Muscle of arm (tissue), 1 donor: ENCODE measurements at regions not wholly inside any gene's neighbourhood (a gene's known extent, or its start where the extent isn't known, plus 50 kb on each side); places are given as distances from the start of the nearest gene placed in this dataset.
A peak's percentile ranks its signal among the peaks of the same experiment; 100 is the strongest.

ENCODE experiments used
- DNase-seq: peaks from one replicate; pipeline ENCODE4 v3.0.0-alpha.2; 2013

DNA sequence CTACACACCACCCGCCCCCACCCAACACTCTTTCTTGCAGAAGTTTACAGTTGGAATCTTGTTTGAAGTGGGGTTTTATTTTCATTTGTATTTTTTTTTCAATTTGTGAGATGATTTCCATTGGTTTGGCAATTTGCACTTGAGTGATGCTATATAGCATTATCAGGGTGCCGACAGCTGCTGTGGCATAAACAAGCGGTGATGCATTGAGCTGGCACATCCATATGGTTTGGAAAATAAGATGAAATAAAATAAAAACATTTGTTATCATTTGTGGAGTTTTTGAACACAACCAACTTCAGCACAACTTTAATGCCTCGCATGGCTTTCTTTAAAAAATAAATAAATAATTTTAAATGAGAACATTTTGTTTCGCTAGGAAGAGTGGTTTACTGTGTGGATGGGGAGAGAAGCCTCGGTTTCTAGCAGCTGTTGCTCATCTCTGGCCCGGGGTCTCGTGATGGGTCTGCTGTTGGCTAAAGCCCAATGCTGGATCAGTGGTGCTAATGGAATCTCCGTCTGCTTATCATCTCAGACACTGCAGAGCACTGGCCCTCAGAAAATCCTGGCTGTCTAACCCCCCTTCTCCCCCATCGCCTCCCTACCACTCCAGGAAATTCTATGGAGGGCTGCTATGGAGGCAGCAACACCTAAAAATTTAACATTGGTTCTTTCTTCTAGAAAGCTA, 192.3 kb upstream of the MAF start:
- DNase-seq, result no peak

- DNase-seq, result no peak
Measured at GRCh38 chr16:79792076-79792475, 191.5 kb upstream of the MAF start.

DNA sequence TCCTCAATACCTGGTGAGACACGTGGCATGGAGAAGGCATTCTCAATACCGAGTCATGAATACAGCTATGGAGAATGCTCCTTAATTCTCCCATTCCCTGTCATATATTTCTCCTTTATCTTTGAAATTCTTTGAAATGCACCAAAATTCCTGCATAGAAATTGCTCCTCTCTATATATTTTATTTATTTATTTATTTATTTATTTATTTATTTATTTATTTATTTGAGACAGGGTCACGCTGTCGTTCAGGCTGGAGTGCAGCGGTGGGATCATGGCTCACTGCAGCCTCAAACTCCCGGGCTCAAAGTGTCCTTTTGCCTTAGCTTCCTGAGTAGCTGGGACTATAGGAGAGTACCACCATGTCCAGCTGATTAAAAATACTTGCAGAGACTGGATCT, 190.3 kb upstream of the MAF start:
- no peak for DNase-seq

DNA sequence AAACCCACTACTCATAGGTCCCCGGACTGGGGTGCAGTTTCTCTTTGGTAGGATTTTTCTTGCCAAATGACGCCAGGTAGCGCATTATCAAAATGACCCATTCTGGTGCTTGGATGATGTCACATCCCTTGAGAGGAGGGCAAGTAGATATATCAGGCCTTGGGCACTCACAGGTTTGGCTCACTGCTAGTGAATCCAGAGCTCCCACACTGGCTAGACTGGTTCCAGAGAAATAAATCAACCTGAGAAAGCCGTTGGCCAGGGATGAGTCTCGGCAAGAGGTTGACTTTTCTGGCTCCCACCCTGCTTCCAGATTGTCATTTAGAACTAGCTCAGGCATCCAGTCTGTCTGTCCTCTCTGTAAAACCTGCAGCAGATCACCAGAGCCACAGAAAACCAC, 188.4 kb upstream of the MAF start:
- DNase-seq, result no peak

GRCh38 chr16:79786389-79786788, 185.9 kb upstream of the MAF start:
- DNase-seq, result no peak

DNA sequence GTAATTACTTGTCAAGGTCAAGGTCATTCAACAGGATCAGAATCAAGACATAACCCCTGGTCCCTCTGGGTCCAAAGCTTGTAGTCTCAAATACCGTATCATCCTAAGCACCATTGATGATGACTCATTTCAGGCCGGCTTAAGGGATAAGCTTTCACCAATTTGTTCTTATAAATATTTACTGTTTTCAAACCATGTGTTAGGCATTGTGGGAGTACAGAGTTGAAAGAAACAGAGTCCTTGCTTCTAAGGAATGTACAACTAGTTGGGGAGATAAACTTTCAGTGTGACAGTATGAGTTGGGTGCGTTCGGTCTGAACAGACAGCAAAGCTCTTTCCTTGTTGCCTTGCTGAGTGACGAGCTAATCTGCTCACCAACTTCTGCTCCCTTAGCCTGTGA, 183.5 kb upstream of the MAF start:
- no peak for DNase-seq

DNA sequence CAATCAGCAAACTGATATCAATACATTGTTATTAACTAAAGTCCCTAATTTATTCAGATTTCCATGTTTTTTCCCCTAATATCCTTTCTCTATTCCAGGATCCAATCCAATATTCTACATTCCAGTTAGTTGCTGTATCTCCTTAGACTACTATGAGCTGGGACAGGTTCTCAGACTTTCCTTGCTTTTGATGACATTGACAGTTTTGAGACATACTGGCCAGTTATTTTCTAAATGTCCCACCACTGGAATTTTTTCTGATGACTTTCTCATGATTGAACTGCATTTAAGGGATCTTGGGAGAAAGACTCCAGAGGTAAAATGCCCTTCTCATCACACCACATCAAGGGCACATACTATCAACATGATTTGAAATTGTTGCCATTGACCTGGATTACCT, 177.1 kb upstream of the MAF start:
- DNase-seq, result no peak

DNA sequence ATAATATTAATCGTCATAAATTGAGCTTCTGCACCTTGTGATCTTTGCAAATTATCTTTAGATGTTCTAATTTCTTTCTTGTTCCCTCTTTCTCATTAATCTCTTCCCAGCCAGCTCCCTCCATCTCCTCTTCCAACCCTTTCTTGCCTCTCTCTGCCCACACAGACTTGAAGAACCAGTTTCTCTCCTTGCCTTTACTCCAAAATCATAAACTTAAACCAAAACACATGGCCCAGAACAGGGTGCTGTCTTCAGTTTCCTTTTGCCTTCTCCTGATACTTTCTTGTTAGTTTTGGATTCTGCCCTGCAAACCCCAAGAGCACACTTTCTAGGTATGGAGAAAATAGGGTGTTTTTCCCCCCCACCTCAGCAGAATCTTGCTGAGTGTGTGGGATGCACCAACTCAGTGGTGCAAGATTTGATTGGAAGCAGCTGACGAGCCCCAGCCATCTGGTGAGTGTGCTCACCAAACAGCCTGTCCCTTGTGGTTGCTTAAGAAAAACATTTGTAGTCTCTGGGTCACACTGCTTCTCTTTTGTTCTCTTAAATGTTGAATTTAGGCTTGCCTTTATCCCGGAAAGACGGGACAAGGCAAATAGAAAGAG, 175.8 kb upstream of the MAF start:
- no peak for DNase-seq

DNA sequence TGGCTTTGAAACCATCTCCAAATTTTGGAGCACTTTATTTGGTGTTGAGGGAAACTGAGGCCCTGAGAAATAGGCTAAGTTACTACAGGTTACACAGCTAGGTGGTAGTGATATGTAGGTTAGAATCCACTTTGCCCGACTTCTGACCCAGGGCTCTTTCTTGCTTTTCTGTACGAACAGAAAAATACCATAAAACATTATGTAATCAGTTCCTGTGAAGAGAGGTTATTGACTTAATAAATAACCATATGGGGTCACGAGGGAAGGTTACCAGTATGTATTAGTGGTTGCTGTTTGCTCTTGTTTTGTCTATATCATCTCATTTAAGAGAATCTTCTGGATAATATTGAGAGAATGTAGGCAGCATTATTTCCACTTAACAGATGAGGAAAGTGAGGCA, 172.2 kb upstream of the MAF start:
- no peak for DNase-seq

DNA sequence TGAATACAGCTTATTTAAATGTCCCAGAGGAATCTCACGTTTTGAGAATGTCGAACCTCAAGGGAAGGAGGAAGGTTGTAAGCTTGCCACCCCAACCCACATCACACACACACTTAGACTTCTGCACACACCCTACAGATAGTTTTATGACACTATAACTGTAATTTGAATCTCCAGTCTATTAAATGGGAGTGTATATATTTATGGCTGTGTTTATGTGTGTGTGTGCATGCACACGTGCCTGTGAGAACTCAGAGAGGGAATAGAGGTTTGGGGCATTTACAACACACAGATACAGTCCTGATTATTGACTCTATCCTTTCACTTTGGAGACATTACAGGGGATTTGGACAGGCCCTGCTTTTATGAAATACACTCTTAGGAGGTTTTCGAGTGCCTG, 171.5 kb upstream of the MAF start:
- no peak for DNase-seq

DNA sequence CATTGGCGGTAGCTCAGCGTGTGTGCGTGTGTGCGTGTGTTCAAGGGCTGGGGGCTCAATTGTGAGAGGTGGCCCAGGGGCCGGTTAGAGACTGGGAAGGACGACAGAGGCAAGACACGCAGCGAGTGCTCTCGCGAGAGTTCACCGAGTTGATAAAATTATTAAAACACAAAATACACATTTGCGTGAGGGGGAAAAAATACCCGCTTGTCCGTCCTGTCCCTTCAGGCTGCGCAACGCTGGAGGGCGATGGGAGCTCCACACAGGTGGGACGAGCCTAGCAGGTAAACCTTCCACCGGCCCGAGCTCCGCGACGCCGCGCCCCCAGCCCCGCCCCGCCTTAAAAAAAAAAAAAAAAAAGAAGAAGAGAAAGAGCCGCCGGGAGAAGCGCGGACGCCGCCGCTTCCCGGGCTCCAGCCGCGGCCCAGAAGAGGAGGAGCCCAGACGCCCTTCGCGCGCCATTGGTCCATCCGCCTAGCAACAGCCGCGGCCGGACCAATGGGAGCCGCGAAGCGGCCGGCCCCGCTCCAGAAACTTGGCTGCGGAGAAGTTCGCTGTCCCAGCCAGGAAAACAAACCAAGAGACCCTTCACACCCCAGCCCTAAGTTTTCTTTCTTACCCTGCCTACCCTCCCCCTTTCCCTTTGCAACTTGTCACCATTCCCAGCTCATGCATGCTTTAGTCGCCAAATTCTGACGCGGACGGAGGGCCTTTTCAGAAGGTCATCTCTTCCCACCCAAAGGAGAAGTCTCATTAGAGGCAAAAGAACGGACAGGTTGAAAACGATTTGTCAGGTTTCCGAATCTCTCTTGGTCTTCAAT, 169.9 kb upstream of the MAF start:
- peak; percentile 94 for DNase-seq

GRCh38 chr16:79769928-79770243, 169.3 kb upstream of the MAF start:
- DNase-seq, result no peak

- no peak for DNase-seq
Measured at GRCh38 chr16:79769270-79769927, 168.9 kb upstream of the MAF start.

GRCh38 chr16:79768276-79768970, 167.9 kb upstream of the MAF start:
- DNase-seq, result no peak

DNA sequence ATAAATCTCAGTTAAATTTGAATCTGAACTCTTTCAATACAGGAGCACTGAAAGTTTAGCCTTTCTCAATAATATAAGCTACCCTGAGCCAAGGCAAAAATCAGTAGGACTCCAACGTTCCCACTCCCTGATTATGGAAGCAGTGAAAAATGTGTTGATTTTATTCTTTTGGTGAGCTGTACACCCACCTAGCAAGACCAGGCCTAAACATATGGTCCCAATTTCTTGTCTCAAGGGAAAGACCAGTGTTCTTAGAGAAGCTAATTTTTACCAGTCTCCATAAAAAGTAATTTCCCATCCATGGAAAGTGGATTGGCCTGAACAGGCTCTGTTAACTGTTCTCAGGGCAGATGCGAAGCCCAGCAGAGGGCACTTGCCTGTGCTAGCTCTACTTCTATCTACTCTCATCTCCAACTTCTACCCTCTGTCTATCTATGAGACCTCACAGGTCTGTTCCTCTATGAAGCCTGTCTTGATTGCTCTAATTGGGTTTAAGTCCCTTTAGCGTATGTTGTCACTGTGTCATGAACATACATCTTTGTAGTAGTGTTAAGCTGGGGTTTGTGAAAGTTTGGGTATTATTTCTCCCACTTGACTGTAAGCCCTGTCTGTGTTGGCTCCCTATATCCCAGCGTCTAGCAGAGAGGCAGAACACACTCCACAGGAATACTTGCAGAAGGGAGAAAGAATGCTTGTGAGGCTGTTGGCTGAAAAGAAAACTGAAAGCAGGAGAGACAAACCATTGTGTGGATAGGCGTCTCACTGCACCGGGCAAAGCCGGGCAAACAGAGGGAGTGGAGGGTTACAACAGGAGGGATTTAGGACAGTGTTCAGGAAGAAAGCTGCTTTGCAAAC, 167.1 kb upstream of the MAF start:
- peak; percentile 62 for DNase-seq

DNA sequence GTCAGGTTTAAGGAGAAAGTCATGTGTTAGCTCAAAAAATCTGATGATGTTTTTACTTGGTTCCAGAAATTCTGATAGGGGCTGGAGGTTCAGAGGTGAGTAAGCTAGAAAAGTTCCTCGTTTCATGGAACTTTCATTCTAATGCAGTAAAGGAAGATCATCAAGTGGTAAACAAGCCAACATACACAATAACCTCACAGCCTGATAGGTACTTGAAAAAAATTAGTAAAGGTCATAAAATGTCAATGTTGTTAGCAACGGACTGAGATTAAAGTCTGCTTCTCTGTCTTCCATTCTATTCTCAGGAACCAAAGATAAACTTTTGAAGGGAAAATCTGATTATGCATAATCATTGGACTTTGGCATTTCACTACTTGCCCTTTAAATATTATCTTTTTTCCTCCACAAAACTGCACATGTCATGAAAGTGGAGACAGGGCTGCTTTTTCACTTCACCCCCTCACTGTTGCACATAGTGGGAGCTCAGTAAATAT, 165.4 kb upstream of the MAF start:
- no peak for DNase-seq

- DNase-seq, result no peak
Measured at GRCh38 chr16:79765431-79765830, 164.9 kb upstream of the MAF start.

GRCh38 chr16:79764415-79765110, 164.0 kb upstream of the MAF start:
- DNase-seq, result no peak

DNA sequence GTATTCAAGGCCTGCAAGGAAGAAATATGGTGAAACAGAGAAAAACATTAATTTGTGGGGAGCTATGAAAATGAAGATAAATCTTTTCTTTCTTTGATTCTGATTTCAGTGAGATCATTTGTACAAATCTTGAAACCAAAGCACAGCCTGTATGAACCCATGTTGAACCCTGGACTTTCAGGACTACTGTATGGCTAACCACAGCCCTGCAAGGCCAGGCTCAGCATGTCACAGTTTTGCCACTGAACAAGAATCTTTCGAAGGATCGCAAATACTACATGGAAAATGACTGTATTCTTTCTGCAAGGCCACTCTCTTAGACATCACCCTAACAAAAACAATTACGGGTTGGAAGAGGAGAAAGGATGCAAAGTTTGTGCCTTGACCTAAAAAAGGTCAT, 161.7 kb upstream of the MAF start:
- DNase-seq, result no peak

DNA sequence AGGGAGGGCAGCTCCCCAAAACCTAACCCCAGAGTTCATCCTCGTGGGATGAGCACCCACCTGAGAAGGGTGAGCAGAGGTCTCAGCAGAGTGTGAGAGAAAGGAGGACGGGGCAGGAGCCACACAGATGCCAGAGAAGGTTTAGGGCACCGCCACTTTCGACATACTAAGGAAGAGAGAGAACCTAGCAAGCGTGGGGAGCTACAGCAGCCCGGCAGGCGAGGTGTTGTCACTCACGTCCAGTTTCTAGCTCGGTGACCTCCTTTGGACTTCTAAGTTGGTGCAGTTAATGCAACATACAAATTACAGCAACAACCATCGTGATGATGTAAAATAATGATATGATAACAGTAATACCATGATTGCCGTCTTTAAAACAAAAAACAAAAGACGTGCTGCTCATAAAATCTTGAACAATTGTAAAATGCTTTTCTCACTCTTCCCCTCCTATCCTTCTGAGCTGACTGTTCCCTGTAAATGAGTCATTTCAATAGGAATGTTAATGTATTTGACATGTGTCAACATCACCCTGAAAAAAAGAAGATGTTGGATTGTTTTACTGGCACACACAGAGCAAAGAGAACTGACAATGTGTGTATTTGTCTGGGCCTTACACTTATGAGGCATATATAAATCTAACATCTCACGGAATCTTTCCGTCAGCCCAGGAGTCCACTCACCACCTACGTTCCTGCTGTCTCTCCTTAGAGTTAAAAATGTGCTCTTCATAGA, 158.2 kb upstream of the MAF start:
- no peak for DNase-seq
